ENCODE measurements at regions not wholly inside any gene's neighbourhood (a gene's known extent, or its start where the extent isn't known, plus 50 kb on each side); places are given as distances from the start of the nearest gene placed in this dataset.

- no peak for FAIRE-seq
These were observed 137.0 kb downstream of the PLPP3 start for GRCh38 chr1:56442290-56442877.

- FAIRE-seq, result no peak
These were observed 137.8 kb downstream of the PLPP3 start for GRCh38 chr1:56441601-56442000.

- FAIRE-seq, result no peak
These were observed 139.6 kb downstream of the PLPP3 start for GRCh38 chr1:56439610-56440264.

DNA sequence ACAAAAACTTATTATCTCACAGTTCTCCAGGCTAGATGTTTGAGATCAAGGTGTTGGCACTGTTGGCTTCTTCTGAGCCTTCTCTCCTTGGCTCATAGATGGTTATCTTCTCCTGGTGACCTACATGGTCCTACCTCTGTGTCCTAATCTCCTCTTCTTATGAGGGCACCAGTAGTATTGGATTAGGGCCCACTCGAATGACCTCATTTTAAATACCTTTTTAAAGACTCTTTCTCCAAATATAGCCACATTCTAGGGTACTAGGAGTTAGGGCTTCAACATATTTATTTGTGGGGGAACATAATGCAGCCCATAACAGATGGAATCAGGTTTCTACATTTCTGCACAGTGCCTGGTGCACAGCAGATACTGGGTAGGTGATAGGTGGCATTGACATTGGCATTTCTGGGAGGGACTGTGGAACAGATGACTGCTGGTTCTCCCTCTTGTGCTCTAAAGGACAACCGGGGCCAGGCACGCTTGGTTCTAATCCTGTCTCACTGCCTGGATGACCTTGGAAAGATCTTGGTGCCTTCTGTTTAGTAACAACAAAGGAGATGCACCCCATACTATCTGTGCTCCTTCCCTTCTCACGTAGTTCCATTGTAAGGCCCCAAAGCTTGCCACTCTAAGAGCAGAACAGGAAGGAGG, 140.3 kb downstream of the PLPP3 start:
- no peak for FAIRE-seq

GRCh38 chr1:56437959-56438358, 141.4 kb downstream of the PLPP3 start:
- FAIRE-seq, result no peak

DNA sequence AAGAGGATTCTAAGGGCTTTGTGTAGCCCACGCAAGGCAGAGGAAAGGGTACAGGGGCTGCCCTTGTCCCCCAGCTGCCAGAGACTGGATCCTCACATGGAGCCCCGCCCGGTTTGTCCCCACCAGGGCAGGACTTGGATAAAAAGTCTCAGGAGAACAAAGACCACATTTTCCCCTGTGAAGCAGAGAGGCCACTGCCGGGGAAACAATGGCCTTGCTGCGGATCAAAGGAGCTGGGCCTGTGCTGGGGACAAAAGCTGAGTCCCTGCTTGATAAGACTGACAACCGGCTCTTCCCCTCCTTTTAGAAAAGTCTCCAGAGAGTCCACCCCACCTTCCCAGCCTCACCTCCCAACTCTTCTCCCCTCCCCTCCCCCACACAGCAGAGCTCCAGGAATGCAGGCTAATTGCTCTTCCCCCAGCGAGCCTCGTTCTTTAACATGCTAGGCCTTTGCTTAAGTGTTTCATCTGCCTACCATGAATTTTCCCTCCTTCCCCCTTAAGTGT, 142.4 kb downstream of the PLPP3 start:
- FAIRE-seq, result no peak

GRCh38 chr1:56436296-56436695, 143.1 kb downstream of the PLPP3 start:
- no peak for FAIRE-seq

- no peak for FAIRE-seq
These were observed 143.7 kb downstream of the PLPP3 start for GRCh38 chr1:56435434-56436262.

- FAIRE-seq, result no peak
These were observed 144.6 kb downstream of the PLPP3 start for GRCh38 chr1:56434740-56435139.

GRCh38 chr1:56434025-56434424, 145.3 kb downstream of the PLPP3 start:
- FAIRE-seq, result no peak

DNA sequence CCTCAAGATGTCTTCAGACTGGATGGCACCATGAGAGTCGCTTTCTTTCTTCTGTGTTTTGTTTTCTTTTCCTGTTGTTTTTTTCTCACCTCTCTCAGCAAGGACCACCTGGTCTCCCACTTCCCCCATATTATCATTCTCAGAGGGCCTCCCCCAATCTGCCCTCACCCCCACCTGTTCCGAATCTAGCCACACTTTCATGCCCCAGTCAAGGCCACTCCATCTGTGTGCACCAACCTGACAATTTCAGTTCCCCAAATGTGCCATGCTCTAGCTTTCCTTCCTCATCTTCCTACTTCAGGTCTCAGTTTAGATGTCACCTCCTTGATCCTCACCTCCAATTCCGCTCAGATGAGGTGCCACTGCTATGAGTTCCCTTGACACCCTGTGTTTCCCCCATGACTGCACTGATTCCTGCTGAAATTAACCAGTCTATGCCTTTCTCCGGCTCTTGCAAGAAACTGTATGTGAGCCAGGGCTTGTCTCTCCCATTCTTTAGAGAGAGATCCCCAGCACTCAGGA, 146.2 kb downstream of the PLPP3 start:
- no peak for FAIRE-seq

GRCh38 chr1:56432166-56432971, 147.0 kb downstream of the PLPP3 start:
- no peak for FAIRE-seq

- no peak for FAIRE-seq
These were observed 149.1 kb downstream of the PLPP3 start for GRCh38 chr1:56430141-56430839.

GRCh38 chr1:56429288-56429687, 150.1 kb downstream of the PLPP3 start:
- no peak for FAIRE-seq

- no peak for FAIRE-seq
These were observed 152.6 kb downstream of the PLPP3 start for GRCh38 chr1:56426587-56427381.

DNA sequence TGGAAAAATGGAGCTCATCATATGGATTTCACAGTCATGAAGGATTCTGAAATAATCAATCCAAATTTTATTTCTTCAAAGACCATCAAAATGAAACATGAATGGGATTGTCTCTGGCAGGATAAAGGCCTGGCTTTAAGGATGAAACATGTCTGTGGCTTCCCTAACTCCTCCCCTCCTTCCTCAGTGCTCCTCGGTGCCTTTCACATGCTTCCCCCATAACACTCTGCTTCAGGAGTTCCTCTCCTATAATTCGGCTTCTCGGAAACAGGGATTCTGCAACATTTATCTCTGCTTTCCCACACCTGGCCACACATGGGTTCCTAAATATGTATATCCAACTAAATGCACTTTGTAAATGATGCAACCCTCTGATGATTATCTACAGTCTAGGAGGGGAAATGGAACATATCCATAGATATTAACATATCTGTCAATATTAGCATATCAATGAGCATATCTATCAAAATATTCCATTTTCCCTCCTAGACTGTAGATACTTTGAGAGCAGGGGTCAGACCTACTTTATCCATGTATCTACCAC, 153.8 kb downstream of the PLPP3 start:
- no peak for FAIRE-seq

DNA sequence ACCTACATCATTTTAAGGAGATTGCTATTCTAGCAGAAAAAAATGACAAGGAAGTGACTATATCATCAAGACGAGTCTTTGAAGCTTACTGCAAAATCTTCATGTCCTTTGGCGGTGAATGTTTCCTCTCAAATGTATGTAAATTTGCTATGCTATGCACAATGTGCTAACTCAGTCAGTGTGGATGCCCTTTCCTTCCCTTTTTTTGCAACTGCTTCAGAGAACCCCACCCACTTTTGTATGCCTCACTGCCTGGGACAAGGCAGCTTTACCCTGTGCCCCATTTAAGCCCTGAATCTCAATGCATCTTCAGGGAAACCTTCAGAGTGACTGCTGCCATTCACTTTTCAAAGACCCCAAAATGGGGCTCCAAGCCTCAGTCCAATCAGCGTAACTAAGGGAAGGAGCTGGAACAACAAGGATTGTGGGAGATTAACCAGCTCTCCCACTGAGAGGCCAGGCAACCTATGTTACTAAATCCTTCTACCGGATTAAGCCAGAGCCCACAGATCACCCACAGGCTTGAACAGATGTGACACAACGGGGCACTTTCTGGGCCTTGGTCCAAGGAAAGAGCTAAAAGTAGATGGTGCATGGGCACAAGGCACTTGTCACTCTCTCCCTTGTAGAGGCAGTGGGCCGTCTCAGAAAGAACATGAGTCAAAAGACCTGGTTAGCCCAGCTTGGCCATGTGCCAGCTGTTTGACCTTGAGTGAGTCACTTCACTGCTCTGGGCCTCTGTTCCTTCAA, 154.4 kb downstream of the PLPP3 start:
- no peak for FAIRE-seq

- no peak for FAIRE-seq
These were observed 155.6 kb downstream of the PLPP3 start for GRCh38 chr1:56423716-56424115.

DNA sequence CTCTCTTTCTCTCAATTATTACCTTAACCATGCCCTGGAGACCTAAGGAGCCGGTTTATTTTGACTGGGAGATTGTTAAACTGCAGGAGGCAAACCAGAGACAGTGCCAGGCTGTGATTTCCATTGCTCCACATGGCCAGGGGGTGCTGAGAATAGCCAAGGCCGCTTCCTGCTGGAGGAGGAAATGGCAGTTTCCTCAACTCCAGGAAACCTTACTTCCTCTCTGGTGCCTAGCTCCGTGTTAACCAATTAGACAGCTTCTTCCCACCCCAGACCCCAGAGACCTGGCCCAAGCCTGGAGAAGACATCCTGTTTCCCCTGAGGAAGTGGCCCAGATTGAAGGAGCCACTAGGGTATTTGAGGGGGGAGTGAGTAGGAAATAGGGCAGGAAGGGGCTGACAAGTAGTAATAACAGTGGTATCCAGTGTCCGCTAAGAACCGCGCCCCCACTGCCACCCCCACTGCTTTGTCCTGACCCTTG, 161.2 kb downstream of the PLPP3 start:
- FAIRE-seq, result no peak
